ENCODE measurements at regions not wholly inside any gene's neighbourhood (a gene's known extent, or its start where the extent isn't known, plus 50 kb on each side); places are given as distances from the start of the nearest gene placed in this dataset.

DNA sequence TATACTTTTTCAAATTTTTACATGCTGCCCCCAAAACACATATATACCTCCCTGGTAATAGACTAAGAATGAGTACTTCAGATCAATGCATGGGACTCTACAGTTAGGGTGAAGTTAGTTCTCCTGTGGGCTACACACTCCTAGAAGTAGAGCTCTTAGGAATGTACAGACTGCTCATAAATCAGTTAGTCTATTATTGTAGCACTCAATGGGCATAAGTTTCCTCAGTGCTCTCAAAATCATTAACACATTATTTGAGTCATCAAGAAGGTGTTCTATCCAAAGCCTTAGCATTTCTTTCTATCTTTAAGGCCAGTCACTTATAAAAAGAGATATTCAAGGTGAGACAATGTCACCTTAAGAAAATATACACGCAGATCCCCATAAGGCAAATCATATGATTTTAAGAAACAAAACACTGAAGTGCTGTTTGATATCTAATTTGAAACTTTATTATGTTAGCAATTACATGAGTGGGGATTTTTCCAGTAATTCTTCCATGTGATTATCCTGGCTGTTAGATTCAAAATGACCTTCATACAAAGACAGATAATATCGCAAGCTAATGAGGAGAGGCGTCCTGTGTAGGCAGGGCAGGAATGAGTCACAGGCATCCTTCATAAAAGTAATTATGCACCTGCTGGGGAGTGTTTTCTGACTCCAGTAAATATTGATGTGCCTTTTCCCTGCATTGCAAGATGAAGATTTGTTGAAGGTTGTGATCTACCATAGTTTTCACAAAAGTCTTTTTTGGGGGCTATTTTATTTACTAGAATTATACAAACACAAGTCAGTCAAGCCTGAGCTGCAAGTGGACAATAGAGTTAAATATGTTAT is 167.2 kb upstream of the ATP1B1 start:
- H3K36me3 Mint-ChIP-seq (ENCODE audit: low read depth), result no peaks in the 10 kb centered on the region
- no peaks in the 10 kb centered on the region for H3K9me3 Mint-ChIP-seq
- CTCF ChIA-PET, result no interaction called here
- peaks cover 19% of the 10 kb centered on the region for H3K27me3 Mint-ChIP-seq (ENCODE audit: low read depth)
- H3K4me3 Mint-ChIP-seq, result no peak overlapping the region
- no peak overlapping the region for H3K27ac Mint-ChIP-seq
- no peak for DNase-seq
- H3K4me1 Mint-ChIP-seq (ENCODE audit: low read depth), result no peaks in the 10 kb centered on the region
- intact Hi-C loops (cut with micrococcal nuclease), result no loop called here

DNA sequence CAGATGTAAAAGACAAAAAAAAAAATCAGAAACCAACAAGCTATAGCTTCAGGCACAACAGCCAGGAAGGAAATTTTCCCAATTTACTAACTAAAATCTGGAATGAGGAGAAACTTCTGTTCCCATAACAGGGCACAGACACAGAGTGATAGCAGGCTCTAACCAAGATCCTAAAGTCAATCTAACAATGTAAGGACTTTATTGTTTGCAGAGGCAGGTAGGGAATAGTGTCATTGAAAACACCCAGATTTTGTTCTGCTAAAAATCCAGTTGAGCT is 166.6 kb upstream of the ATP1B1 start:
- no peak overlapping the region for H3K4me3 Mint-ChIP-seq
- H3K9me3 Mint-ChIP-seq, result no peaks in the 10 kb centered on the region
- no peak for DNase-seq
- no peaks in the 10 kb centered on the region for H3K4me1 Mint-ChIP-seq (ENCODE audit: low read depth)
- CTCF ChIA-PET, result no interaction called here
- no peaks in the 10 kb centered on the region for H3K36me3 Mint-ChIP-seq (ENCODE audit: low read depth)
- H3K27ac Mint-ChIP-seq, result no peak overlapping the region
- peaks cover 14% of the 10 kb centered on the region for H3K27me3 Mint-ChIP-seq (ENCODE audit: low read depth)
- intact Hi-C loops (cut with micrococcal nuclease), result no loop called here

GRCh38 chr1:168941640-168942039 is 164.8 kb upstream of the ATP1B1 start:
- Mint-ChIP-seq H3K27ac (no peak overlapping the region), H3K36me3 (ENCODE audit: low read depth) (no peaks in the 10 kb centered on the region), H3K27me3 (ENCODE audit: low read depth) (peaks cover 14% of the 10 kb centered on the region), H3K4me3 (no peak overlapping the region), H3K9me3 (no peaks in the 10 kb centered on the region), H3K4me1 (ENCODE audit: low read depth) (no peaks in the 10 kb centered on the region)
- CTCF ChIA-PET, result interaction anchor here (1.0 kb wide), 1 partner anchor 10 kb away, joined by 3 read pairs; no protein-coding TSS in a partner anchor
- intact Hi-C loops (cut with micrococcal nuclease), result no loop called here
- no peak for DNase-seq

DNA sequence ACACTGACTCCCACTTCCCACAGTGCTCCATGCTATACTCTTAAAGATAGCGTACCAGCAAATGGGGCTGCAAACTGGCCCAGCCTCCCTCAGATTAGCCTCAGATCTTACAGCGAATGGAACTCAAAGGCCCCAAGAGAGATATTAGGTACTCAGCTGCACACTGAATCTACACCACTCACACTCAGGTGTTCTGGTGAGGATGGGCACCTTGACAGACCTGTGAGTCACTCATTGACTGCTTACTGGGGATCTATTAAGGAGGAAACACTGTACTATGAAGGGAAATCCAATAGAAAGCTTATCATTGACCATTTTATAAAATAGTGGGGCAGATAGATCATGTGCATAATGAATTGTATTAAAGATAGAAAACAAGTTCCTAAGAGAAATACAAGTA is 164.3 kb upstream of the ATP1B1 start:
- intact Hi-C loops (cut with micrococcal nuclease), result no loop called here
- Mint-ChIP-seq H3K9me3 (no peaks in the 10 kb centered on the region), H3K27ac (no peak overlapping the region), H3K4me3 (no peak overlapping the region), H3K27me3 (ENCODE audit: low read depth) (peaks cover 14% of the 10 kb centered on the region), H3K4me1 (ENCODE audit: low read depth) (no peaks in the 10 kb centered on the region), H3K36me3 (ENCODE audit: low read depth) (no peaks in the 10 kb centered on the region)
- CTCF ChIA-PET, result interaction anchor here (1.0 kb wide), 1 partner anchor 9 kb away, joined by 3 read pairs; no protein-coding TSS in a partner anchor
- no peak for DNase-seq

DNA sequence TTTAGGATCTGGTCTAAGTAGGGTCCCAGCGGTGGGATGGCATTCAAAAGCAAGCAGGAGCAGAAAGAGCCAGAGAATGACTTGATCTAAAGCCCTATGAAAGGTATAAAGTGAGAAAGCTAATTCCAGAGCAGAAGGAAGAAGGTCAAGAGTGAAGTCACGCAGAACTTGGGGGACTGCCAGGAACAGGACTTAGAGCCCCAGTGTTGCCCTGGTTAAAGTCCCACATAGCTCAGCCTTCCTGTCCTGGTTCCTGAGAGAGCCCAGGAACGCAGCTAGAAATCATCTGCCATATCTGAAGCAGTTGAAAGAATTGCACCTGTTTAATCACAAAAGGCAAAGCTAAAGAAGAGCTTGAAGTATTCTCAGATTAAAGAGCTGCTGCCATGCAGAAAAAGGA is 160.6 kb upstream of the ATP1B1 start:
- no peak overlapping the region for H3K4me3 Mint-ChIP-seq
- CTCF ChIA-PET, result no interaction called here
- H3K9me3 Mint-ChIP-seq, result no peaks in the 10 kb centered on the region
- H3K27me3 Mint-ChIP-seq (ENCODE audit: low read depth), result peaks cover 5% of the 10 kb centered on the region
- no peaks in the 10 kb centered on the region for H3K36me3 Mint-ChIP-seq (ENCODE audit: low read depth)
- no peaks in the 10 kb centered on the region for H3K4me1 Mint-ChIP-seq (ENCODE audit: low read depth)
- intact Hi-C loops (cut with micrococcal nuclease), result no loop called here
- DNase-seq, result no peak
- H3K27ac Mint-ChIP-seq, result no peak overlapping the region

DNA sequence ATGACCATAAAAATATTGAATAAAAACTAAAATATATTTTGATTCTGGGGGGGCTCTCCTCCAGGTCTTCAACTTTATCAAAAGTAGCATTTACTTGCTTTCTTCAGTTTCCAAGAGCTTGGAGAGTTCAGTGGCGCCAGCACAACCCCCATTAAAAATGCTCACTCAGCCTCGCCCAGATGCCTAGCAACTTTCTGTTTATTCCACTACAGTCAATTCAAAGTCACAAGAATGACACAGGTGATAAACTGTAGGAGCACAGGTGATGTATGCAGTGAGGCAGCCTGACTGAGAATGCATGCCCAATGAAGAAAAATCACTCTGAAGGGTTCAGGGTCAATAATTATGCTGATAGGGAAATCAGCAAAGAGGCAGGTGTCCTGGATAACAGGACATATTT is 159.4 kb upstream of the ATP1B1 start:
- CTCF ChIA-PET, result no interaction called here
- no peaks in the 10 kb centered on the region for H3K4me1 Mint-ChIP-seq (ENCODE audit: low read depth)
- H3K4me3 Mint-ChIP-seq, result no peak overlapping the region

DNA sequence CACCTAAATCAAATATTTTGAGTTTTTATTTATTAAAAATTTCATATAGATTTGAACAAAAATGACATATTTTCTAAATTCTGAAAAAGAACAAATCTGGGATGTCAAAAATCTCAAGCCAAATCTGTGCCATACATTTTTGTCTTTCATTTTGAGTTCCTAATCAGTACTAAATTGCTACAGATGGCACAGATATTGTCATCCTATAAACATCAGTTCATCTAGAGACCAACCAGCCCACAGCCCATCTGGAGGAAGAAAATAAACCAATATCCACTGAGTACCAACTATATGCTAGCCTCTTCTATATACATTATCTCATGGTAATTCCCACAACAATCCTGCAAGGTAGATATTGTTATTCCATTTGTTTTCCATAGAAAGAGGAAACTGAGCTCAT is 156.8 kb upstream of the ATP1B1 start:
- CTCF ChIA-PET, result interaction anchor here (0.6 kb wide), 1 partner anchor 58 kb away, joined by 3 read pairs; no protein-coding TSS in a partner anchor
- intact Hi-C loops (cut with micrococcal nuclease), result no loop called here
- Mint-ChIP-seq H3K4me1 (ENCODE audit: low read depth) (no peaks in the 10 kb centered on the region), H3K27ac (no peak overlapping the region), H3K9me3 (no peaks in the 10 kb centered on the region), H3K4me3 (no peak overlapping the region), H3K27me3 (ENCODE audit: low read depth) (no peaks in the 10 kb centered on the region), H3K36me3 (ENCODE audit: low read depth) (no peaks in the 10 kb centered on the region)
- DNase-seq, result no peak

More for the DNA sequence above, 159.4 kb upstream of the ATP1B1 start:
- no peaks in the 10 kb centered on the region for H3K27me3 Mint-ChIP-seq (ENCODE audit: low read depth)
- no peak overlapping the region for H3K27ac Mint-ChIP-seq
- intact Hi-C loops (cut with micrococcal nuclease), result no loop called here
- no peaks in the 10 kb centered on the region for H3K36me3 Mint-ChIP-seq (ENCODE audit: low read depth)
- DNase-seq, result no peak
- no peaks in the 10 kb centered on the region for H3K9me3 Mint-ChIP-seq

- intact Hi-C loops (cut with micrococcal nuclease), result no loop called here
- no peak overlapping the region for H3K4me3 Mint-ChIP-seq
- CTCF ChIA-PET, result no interaction called here
- no peaks in the 10 kb centered on the region for H3K9me3 Mint-ChIP-seq
- H3K36me3 Mint-ChIP-seq (ENCODE audit: low read depth), result no peaks in the 10 kb centered on the region
- no peaks in the 10 kb centered on the region for H3K4me1 Mint-ChIP-seq (ENCODE audit: low read depth)
- peaks cover 9% of the 10 kb centered on the region for H3K27me3 Mint-ChIP-seq (ENCODE audit: low read depth)
- no peak for DNase-seq
- H3K27ac Mint-ChIP-seq, result no peak overlapping the region
Observed at GRCh38 chr1:168957818-168958217, 148.7 kb upstream of the ATP1B1 start.

- CTCF ChIA-PET, result no interaction called here
- Mint-ChIP-seq H3K36me3 (ENCODE audit: low read depth) (no peaks in the 10 kb centered on the region), H3K27ac (no peak overlapping the region), H3K4me3 (no peak overlapping the region), H3K27me3 (ENCODE audit: low read depth) (peaks cover 9% of the 10 kb centered on the region), H3K4me1 (ENCODE audit: low read depth) (no peaks in the 10 kb centered on the region), H3K9me3 (no peaks in the 10 kb centered on the region)
- intact Hi-C loops (cut with micrococcal nuclease), result no loop called here
- DNase-seq, result no peak
Observed at GRCh38 chr1:168958562-168959289, 147.8 kb upstream of the ATP1B1 start.

DNA sequence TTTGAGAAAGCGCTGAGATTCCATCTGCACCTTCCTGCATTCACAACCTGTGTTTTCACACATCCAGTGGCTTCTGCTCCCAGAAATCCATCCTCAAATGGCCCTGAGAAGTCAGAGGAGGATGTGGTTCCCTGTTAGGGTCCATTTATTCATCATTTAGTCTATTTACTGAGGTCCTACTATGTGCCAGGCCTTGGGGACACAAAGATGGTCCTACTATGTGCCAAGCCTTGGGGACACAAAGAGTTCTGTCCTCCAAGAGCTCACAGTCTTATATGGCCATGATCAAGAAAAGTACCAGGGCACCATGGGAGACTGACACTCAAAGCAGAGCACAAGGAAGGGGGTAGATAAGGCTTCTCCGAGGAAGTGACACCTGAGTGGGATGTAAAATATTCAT is 147.1 kb upstream of the ATP1B1 start:
- Mint-ChIP-seq H3K27me3 (ENCODE audit: low read depth) (peaks cover 9% of the 10 kb centered on the region), H3K4me1 (ENCODE audit: low read depth) (no peaks in the 10 kb centered on the region)

GRCh38 chr1:168960114-168960513 is 146.4 kb upstream of the ATP1B1 start:
- no peak for DNase-seq
- no peak overlapping the region for H3K27ac Mint-ChIP-seq
- no peaks in the 10 kb centered on the region for H3K36me3 Mint-ChIP-seq (ENCODE audit: low read depth)
- H3K27me3 Mint-ChIP-seq (ENCODE audit: low read depth), result peaks cover 9% of the 10 kb centered on the region
- no peaks in the 10 kb centered on the region for H3K4me1 Mint-ChIP-seq (ENCODE audit: low read depth)
- no peaks in the 10 kb centered on the region for H3K9me3 Mint-ChIP-seq
- CTCF ChIA-PET, result no interaction called here
- H3K4me3 Mint-ChIP-seq, result no peak overlapping the region
- intact Hi-C loops (cut with micrococcal nuclease), result no loop called here

More for the DNA sequence above, 147.1 kb upstream of the ATP1B1 start:
- H3K36me3 Mint-ChIP-seq (ENCODE audit: low read depth), result no peaks in the 10 kb centered on the region
- DNase-seq, result no peak
- no peaks in the 10 kb centered on the region for H3K9me3 Mint-ChIP-seq
- CTCF ChIA-PET, result no interaction called here
- H3K4me3 Mint-ChIP-seq, result no peak overlapping the region
- H3K27ac Mint-ChIP-seq, result no peak overlapping the region
- intact Hi-C loops (cut with micrococcal nuclease), result no loop called here

DNA sequence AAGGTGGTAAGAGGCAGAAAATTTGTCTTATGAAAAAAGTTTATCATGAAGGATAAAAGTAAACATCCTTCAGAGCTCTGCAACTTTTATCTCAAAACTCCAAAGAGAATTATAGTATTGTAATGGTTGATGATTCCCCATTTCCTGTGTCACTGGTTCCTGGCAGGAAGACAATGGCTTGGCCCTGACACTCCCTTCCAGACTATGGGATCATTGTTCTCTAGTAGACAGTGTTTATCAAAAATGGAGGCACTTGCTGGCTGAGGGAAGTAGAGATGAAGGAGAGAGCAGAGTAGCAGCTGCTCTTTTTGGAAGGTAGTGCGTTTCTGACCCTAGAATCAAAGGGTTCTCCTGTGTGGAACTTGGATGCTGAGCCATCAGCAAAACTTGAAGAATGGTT is 145.9 kb upstream of the ATP1B1 start:
- intact Hi-C loops (cut with micrococcal nuclease), result no loop called here
- no peak for DNase-seq
- Mint-ChIP-seq H3K27ac (no peak overlapping the region), H3K27me3 (ENCODE audit: low read depth) (peaks cover 9% of the 10 kb centered on the region), H3K4me1 (ENCODE audit: low read depth) (no peaks in the 10 kb centered on the region), H3K36me3 (ENCODE audit: low read depth) (no peaks in the 10 kb centered on the region), H3K9me3 (no peaks in the 10 kb centered on the region), H3K4me3 (no peak overlapping the region)
- CTCF ChIA-PET, result no interaction called here

DNA sequence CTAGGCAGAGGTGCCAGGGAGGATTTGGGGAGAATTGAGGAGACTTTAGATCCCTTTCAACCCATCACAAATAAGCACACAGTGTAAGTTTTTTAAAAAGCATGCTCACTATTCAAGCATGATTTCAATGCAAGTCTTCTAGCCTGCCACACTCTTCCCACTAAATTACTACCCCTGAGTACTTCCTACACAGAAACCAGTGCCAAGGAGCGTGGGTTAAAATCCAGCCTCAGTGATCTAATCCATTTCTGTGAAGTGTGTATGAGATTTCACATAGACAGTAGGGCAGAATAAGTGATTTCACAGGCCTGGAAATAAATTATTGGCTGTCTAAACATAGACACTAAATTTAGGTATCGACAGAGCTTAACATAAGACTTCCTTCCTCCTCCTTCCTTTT is 142.9 kb upstream of the ATP1B1 start:
- Mint-ChIP-seq H3K4me1 (ENCODE audit: low read depth) (no peaks in the 10 kb centered on the region), H3K27me3 (ENCODE audit: low read depth) (peaks cover 3% of the 10 kb centered on the region), H3K4me3 (no peak overlapping the region), H3K9me3 (no peaks in the 10 kb centered on the region), H3K27ac (no peak overlapping the region), H3K36me3 (ENCODE audit: low read depth) (no peaks in the 10 kb centered on the region)
- intact Hi-C loops (cut with micrococcal nuclease), result no loop called here
- no peak for DNase-seq
- CTCF ChIA-PET, result no interaction called here

All from activated naive CD4-positive, alpha-beta T cell treated with anti-CD3 and anti-CD28 coated beads for 36 hours (primary cell).